OCI-LY3 (cell line): ENCODE measurements at regions not wholly inside any gene's neighbourhood (a gene's known extent, or its start where the extent isn't known, plus 50 kb on each side); places are given as distances from the start of the nearest gene placed in this dataset.

Experiments
- CTCF ChIP-seq: fragments of 200-600, 300-600 bp; sonication (generic); IDR thresholded peaks from 2 replicates; pipeline ENCODE4 v1.5.1; 2014; ENCODE audit warnings: antibody characterized with exemption, low read length, low read depth
- EZH2phosphoT487 ChIP-seq: fragments of 200-600 bp; shearing (Covaris generic); IDR thresholded peaks from 2 replicates; pipeline ENCODE4 v1.6.1; 2018; ENCODE audit warnings: antibody characterized with exemption, mixed run types, low read depth

GRCh38 chr4:137608085-137608484 is 75.8 kb upstream of the PCDH18 start:
- TF ChIP-seq EZH2phosphoT487 (no peak), CTCF (no peak)
